GM12878 (cell line): ENCODE measurements at regions not wholly inside any gene's neighbourhood (a gene's known extent, or its start where the extent isn't known, plus 50 kb on each side); places are given as distances from the start of the nearest gene placed in this dataset.

Experiments used
- ATAC-seq: fragments of 200-7000 bp; cut with Tn5 transposase; 3 replicates; pipeline ENCODE4 v1.9.1; 2020; ENCODE audit warnings: mild to moderate bottlenecking, moderate library complexity
- BruUV-seq: library from RNA; stranded (reverse); fragments of 400-500 nt; replicated peaks from 2 replicates; lab custom pipeline; 2021; lab: Mats Ljungman, UMichigan
- CTCF ChIA-PET: fragments of 300-600 bp; sonication (Branson Sonifier 250); formaldehyde crosslinking; extraction: SDS; loops from one replicate; lab custom pipeline; 2021; ENCODE audit warnings: inconsistent platforms; lab: Yijun Ruan, JAX
- POLR2A ChIA-PET: fragments of 350-600 bp; formaldehyde crosslinking; extraction: SDS; loops from one replicate; lab custom pipeline; 2021; ENCODE audit warnings: inconsistent platforms; lab: Charles Lee
- RAD21 ChIA-PET: fragments of 300-600 bp; sonication (Branson Sonifier 250); formaldehyde crosslinking; loops from one replicate; lab custom pipeline; 2023; ENCODE audit warnings: antibody characterized with exemption; ENCODE audit not compliant: unreplicated experiment; lab: Charles Lee
- SMC1A ChIA-PET: fragments of 300-600 bp; sonication (Branson Sonifier 250); formaldehyde crosslinking; loops from one replicate; lab custom pipeline; 2023; ENCODE audit not compliant: unreplicated experiment, uncharacterized antibody; lab: Charles Lee
- DNase-seq: peaks from one replicate; pipeline ENCODE4 v3.0.0-alpha.2; 2011; ENCODE audit warnings: low read depth, low spot score
- FAIRE-seq: peaks from 3 replicates; lab custom pipeline; 2011; peaks lifted over from hg19 to GRCh38; lab: Jason Lieb, UNC
- H2AFZ ChIP-seq: 2 replicates; pipeline ENCODE4 v1.6.0; 2011; ENCODE audit warnings: low read depth, low read length, control low read depth; ENCODE audit not compliant: control insufficient read depth
- H3K27ac ChIP-seq: 2 replicates; pipeline ENCODE4 v1.5.1; 2011; ENCODE audit warnings: control low read depth; ENCODE audit not compliant: control insufficient read depth, insufficient read depth
- H3K27me3 ChIP-seq, 2 experiments: replicated peaks in 1 of 2; 2 replicates each; pipeline versions ENCODE4 v1.6.0 to v1.6.1; 2011; ENCODE audit warnings: low read length in 1 of 2; ENCODE audit not compliant: control insufficient read depth in 2 of 2, insufficient read depth in 2 of 2
- H3K36me3 ChIP-seq, 2 experiments: 2 replicates each; pipeline ENCODE4 v1.5.1; 2011; ENCODE audit warnings: low read length in 1 of 2; ENCODE audit not compliant: control insufficient read depth in 2 of 2, insufficient read depth in 2 of 2
- H3K4me1 ChIP-seq: 2 replicates; pipeline ENCODE4 v1.6.1; 2011; ENCODE audit warnings: mild to moderate bottlenecking, low read length, moderate library complexity, mixed read lengths; ENCODE audit not compliant: control insufficient read depth, insufficient read depth
- H3K4me2 ChIP-seq: 2 replicates; pipeline ENCODE4 v1.6.0; 2011; ENCODE audit warnings: control low read depth; ENCODE audit not compliant: control insufficient read depth, insufficient read depth
- H3K4me3 ChIP-seq: fragments of 200-600 bp; sonication (generic); 2 replicates; pipeline ENCODE4 v1.5.1; 2016
- H3K79me2 ChIP-seq: 2 replicates; pipeline ENCODE4 v1.6.0; 2011; ENCODE audit warnings: low read length; ENCODE audit not compliant: control insufficient read depth, insufficient read depth
- H3K9ac ChIP-seq: 2 replicates; pipeline ENCODE4 v1.8.0; 2011; ENCODE audit warnings: low read length, control low read depth, mixed read lengths; ENCODE audit not compliant: control insufficient read depth, insufficient read depth
- H3K9me3 ChIP-seq: replicated peaks from 3 replicates; pipeline ENCODE4 v1.5.1; 2011; ENCODE audit warnings: mild to moderate bottlenecking, low read length; ENCODE audit not compliant: control insufficient read depth, insufficient read depth
- H4K20me1 ChIP-seq: 2 replicates; pipeline ENCODE4 v1.6.0; 2011; ENCODE audit not compliant: control insufficient read depth, insufficient read depth
- RAD51 ChIP-seq: fragments of 450-650 bp; IDR thresholded peaks from 2 replicates; pipeline ENCODE4 v1.6.1; 2016; ENCODE audit warnings: moderate library complexity, mild to moderate bottlenecking, inconsistent platforms
- SMC3 ChIP-seq: IDR thresholded peaks from 2 replicates; pipeline ENCODE4 v1.6.1; 2011; ENCODE audit warnings: low read length, improper control_type of control experiment, borderline replicate concordance
- SP1 ChIP-seq: IDR thresholded peaks from one replicate; pipeline ENCODE4 v1.6.1; 2011; ENCODE audit warnings: low read depth, low read length
- WGBS: methylation state at CpG from one replicate; pipeline ENCODE4 v1.1.6; 2016; ENCODE audit warnings: low lambda C conversion rate; ENCODE audit not compliant: insufficient replicate concordance, insufficient coverage; ENCODE audit errors: missing lambda C conversion rate; 5-methylcytosine and 5-hydroxymethylcytosine counted together
- in situ Hi-C: fragments of 300-500 bp; cut with MboI; formaldehyde crosslinking; loops from 9 replicates; pipeline ENCODE4 v1.14.3; 2018; ENCODE audit warnings: mixed read lengths
- intact Hi-C: fragments of 100-400 bp; cut with micrococcal nuclease; formaldehyde crosslinking; loops from one replicate; pipeline ENCODE4 v1.14.2; 2022; ENCODE audit not compliant: unreplicated experiment

DNA sequence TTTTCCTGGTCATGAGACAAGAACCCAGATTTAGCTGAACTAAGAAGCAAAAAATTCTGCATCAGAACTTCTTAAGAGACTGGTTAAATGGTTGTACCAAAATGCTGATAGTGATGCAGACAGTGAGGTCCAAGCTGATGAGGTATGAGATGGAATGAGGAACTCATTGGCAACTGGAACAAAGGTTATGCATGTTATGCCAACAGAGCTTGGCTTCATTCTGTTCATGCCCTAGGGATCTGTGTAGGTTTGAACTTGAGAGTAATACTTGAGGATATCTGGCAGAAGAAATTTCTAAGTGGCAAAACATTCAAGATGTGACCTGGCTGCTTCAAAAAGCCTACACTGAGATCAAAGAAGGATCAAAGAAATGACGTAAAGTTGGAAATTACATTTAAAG is 398.0 kb downstream of the FSCB start:
- FAIRE-seq, result no peak
- Histone ChIP-seq H3K79me2 (no peaks in the 10 kb centered on the region), H3K4me3 (no peak overlapping the region)
- TF ChIP-seq SMC3, result no peak
- TF ChIP-seq, all 136 proteins: peak for 0
- ChIA-PET RAD21 (no interaction called here), SMC1A (no interaction called here), POLR2A (no interaction called here), CTCF (no interaction called here)
- H3K9me3 ChIP-seq, result no peaks in the 10 kb centered on the region; the same call in 2 of the 3 replicates
- no peak overlapping the region for H3K9ac ChIP-seq
- BruUV-seq, result no TSS peak
- no peak overlapping the region for H3K4me2 ChIP-seq
- H4K20me1 ChIP-seq, result no peaks in the 10 kb centered on the region
- DNase-seq, result no peak
- no peak overlapping the region for H2AFZ ChIP-seq
- no peaks in the 10 kb centered on the region for H3K36me3 ChIP-seq
- ATAC-seq, result no peak
- WGBS, result 54% methylated on average over 1 of the region's 1 CpG
- H3K4me1 ChIP-seq, result no peaks in the 10 kb centered on the region
- in situ Hi-C loops (no loop called here), intact Hi-C loops (no loop called here)
- no peak overlapping the region for H3K27ac ChIP-seq
- no peaks in the 10 kb centered on the region for H3K27me3 ChIP-seq

DNA sequence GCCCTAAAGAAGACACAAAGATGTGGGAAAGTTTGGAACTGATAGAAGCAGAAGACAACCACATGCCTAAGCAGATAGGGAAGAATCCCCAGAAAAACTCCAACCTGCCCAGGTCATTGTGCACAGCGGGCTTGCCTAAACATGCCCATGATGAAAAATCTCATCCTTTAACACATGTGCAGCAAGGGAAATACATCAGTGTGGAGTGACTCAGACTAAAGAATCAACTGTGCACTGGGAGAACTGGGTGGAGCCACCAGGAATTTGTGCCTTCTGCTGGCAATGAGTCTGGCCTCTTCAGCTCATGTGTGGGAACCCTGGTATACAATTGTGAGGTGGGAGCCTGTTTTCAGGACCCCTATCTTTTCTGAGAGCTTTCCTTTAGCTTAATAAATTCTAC is 398.5 kb downstream of the FSCB start:
- no peak overlapping the region for H3K9ac ChIP-seq
- intact Hi-C loops, result no loop called here
- H2AFZ ChIP-seq, result no peak overlapping the region
- ATAC-seq (no peak), FAIRE-seq (no peak), DNase-seq (no peak)
- POLR2A ChIA-PET, result no interaction called here
- no peaks in the 10 kb centered on the region; the same call in 2 of the 3 replicates for H3K9me3 ChIP-seq
- no peaks in the 10 kb centered on the region for H3K27me3 ChIP-seq
- SMC1A ChIA-PET, result no interaction called here
- H3K36me3 ChIP-seq, result no peaks in the 10 kb centered on the region
- H4K20me1 ChIP-seq, result no peaks in the 10 kb centered on the region
- H3K4me2 ChIP-seq, result no peak overlapping the region
- no peaks in the 10 kb centered on the region for H3K79me2 ChIP-seq
- in situ Hi-C loops, result no loop called here
- 41% methylated on average over 1 of the region's 1 CpG for WGBS
- no peak overlapping the region for H3K27ac ChIP-seq
- H3K4me3 ChIP-seq, result no peak overlapping the region
- RAD21 ChIA-PET, result no interaction called here
- TF ChIP-seq RAD51, result no peak
- no peak for TF ChIP-seq SP1
- H3K4me1 ChIP-seq, result no peaks in the 10 kb centered on the region
- CTCF ChIA-PET, result no interaction called here
- BruUV-seq, result no TSS peak
